DND-41 (cell line): ENCODE measurements at regions not wholly inside any gene's neighbourhood (a gene's known extent, or its start where the extent isn't known, plus 50 kb on each side); places are given as distances from the start of the nearest gene placed in this dataset.

Source experiments
- CTCF ChIP-seq: IDR thresholded peaks from 2 replicates; pipeline ENCODE4 v1.5.1; 2012; ENCODE audit warnings: borderline replicate concordance, low read length, moderate library complexity, mild to moderate bottlenecking; ENCODE audit not compliant: poor library complexity, severe bottlenecking; ENCODE audit errors: extremely low read depth
- EZH2 ChIP-seq: IDR thresholded peaks from 3 replicates; pipeline ENCODE4 v1.6.1; 2012; ENCODE audit warnings: borderline replicate concordance, low read depth, mild to moderate bottlenecking, moderate library complexity, low read length, inconsistent platforms; ENCODE audit not compliant: severe bottlenecking

GRCh38 chr1:93815366-93816110, 63.5 kb downstream of the DNTTIP2 start:
- TF ChIP-seq CTCF (no peak), EZH2 (no peak)
